GM12878 (cell line): ENCODE measurements at regions not wholly inside any gene's neighbourhood (a gene's known extent, or its start where the extent isn't known, plus 50 kb on each side); places are given as distances from the start of the nearest gene placed in this dataset.

Source experiments
- ATAC-seq: fragments of 200-7000 bp; cut with Tn5 transposase; 3 replicates; pipeline ENCODE4 v1.9.1; 2020; ENCODE audit warnings: mild to moderate bottlenecking, moderate library complexity
- BruUV-seq: library from RNA; stranded (reverse); fragments of 400-500 nt; replicated peaks from 2 replicates; lab custom pipeline; 2021; lab: Mats Ljungman, UMichigan
- CTCF ChIA-PET: fragments of 300-600 bp; sonication (Branson Sonifier 250); formaldehyde crosslinking; extraction: SDS; loops from one replicate; lab custom pipeline; 2021; ENCODE audit warnings: inconsistent platforms; lab: Yijun Ruan, JAX
- POLR2A ChIA-PET: fragments of 350-600 bp; formaldehyde crosslinking; extraction: SDS; loops from one replicate; lab custom pipeline; 2021; ENCODE audit warnings: inconsistent platforms; lab: Charles Lee
- RAD21 ChIA-PET: fragments of 300-600 bp; sonication (Branson Sonifier 250); formaldehyde crosslinking; loops from one replicate; lab custom pipeline; 2023; ENCODE audit warnings: antibody characterized with exemption; ENCODE audit not compliant: unreplicated experiment; lab: Charles Lee
- SMC1A ChIA-PET: fragments of 300-600 bp; sonication (Branson Sonifier 250); formaldehyde crosslinking; loops from one replicate; lab custom pipeline; 2023; ENCODE audit not compliant: unreplicated experiment, uncharacterized antibody; lab: Charles Lee
- DNase-seq: peaks from one replicate; pipeline ENCODE4 v3.0.0-alpha.2; 2011; ENCODE audit warnings: low read depth, low spot score
- FAIRE-seq: peaks from 3 replicates; lab custom pipeline; 2011; peaks lifted over from hg19 to GRCh38; lab: Jason Lieb, UNC
- H2AFZ ChIP-seq: 2 replicates; pipeline ENCODE4 v1.6.0; 2011; ENCODE audit warnings: low read depth, low read length, control low read depth; ENCODE audit not compliant: control insufficient read depth
- H3K27ac ChIP-seq: 2 replicates; pipeline ENCODE4 v1.5.1; 2011; ENCODE audit warnings: control low read depth; ENCODE audit not compliant: control insufficient read depth, insufficient read depth
- H3K27me3 ChIP-seq, 2 experiments: replicated peaks in 1 of 2; 2 replicates each; pipeline versions ENCODE4 v1.6.0 to v1.6.1; 2011; ENCODE audit warnings: low read length in 1 of 2; ENCODE audit not compliant: control insufficient read depth in 2 of 2, insufficient read depth in 2 of 2
- H3K36me3 ChIP-seq, 2 experiments: 2 replicates each; pipeline ENCODE4 v1.5.1; 2011; ENCODE audit warnings: low read length in 1 of 2; ENCODE audit not compliant: control insufficient read depth in 2 of 2, insufficient read depth in 2 of 2
- H3K4me1 ChIP-seq: 2 replicates; pipeline ENCODE4 v1.6.1; 2011; ENCODE audit warnings: mild to moderate bottlenecking, low read length, moderate library complexity, mixed read lengths; ENCODE audit not compliant: control insufficient read depth, insufficient read depth
- H3K4me2 ChIP-seq: 2 replicates; pipeline ENCODE4 v1.6.0; 2011; ENCODE audit warnings: control low read depth; ENCODE audit not compliant: control insufficient read depth, insufficient read depth
- H3K4me3 ChIP-seq: fragments of 200-600 bp; sonication (generic); 2 replicates; pipeline ENCODE4 v1.5.1; 2016
- H3K79me2 ChIP-seq: 2 replicates; pipeline ENCODE4 v1.6.0; 2011; ENCODE audit warnings: low read length; ENCODE audit not compliant: control insufficient read depth, insufficient read depth
- H3K9ac ChIP-seq: 2 replicates; pipeline ENCODE4 v1.8.0; 2011; ENCODE audit warnings: low read length, control low read depth, mixed read lengths; ENCODE audit not compliant: control insufficient read depth, insufficient read depth
- H3K9me3 ChIP-seq: replicated peaks from 3 replicates; pipeline ENCODE4 v1.5.1; 2011; ENCODE audit warnings: mild to moderate bottlenecking, low read length; ENCODE audit not compliant: control insufficient read depth, insufficient read depth
- H4K20me1 ChIP-seq: 2 replicates; pipeline ENCODE4 v1.6.0; 2011; ENCODE audit not compliant: control insufficient read depth, insufficient read depth
- BHLHE40 ChIP-seq, 2 experiments: fragments of 450-650 bp in 1 of 2; IDR thresholded peaks; 2 replicates each; pipeline ENCODE4 v1.6.1; 2011 to 2017; ENCODE audit warnings: low read depth in 2 of 2, borderline replicate concordance in 1 of 2, improper control_type of control experiment in 1 of 2, low read length in 1 of 2, mild to moderate bottlenecking in 1 of 2
- CBFB ChIP-seq: IDR thresholded peaks from 2 replicates; pipeline ENCODE4 v1.6.1; 2016; ENCODE audit warnings: antibody characterized with exemption, low read depth
- CBX3 ChIP-seq: fragments of 200-600 bp; sonication (generic); IDR thresholded peaks from 2 replicates; pipeline ENCODE4 v1.6.1; 2016; ENCODE audit warnings: low read depth, borderline replicate concordance
- HCFC1 ChIP-seq: fragments of 150-350 bp; IDR thresholded peaks from 2 replicates; pipeline ENCODE4 v1.6.1; 2014; ENCODE audit warnings: low read length
- JUND ChIP-seq: IDR thresholded peaks from 2 replicates; pipeline ENCODE4 v1.6.1; 2012; ENCODE audit warnings: low read depth, mild to moderate bottlenecking, low read length, improper control_type of control experiment, moderate library complexity
- KAT2A ChIP-seq: conservative IDR thresholded peaks from 2 replicates; pipeline ENCODE4 v1.6.1; 2011; ENCODE audit warnings: low read depth, low read length; ENCODE audit not compliant: control insufficient read depth
- POU2F2 ChIP-seq: IDR thresholded peaks from 3 replicates; pipeline ENCODE4 v1.6.1; 2011; ENCODE audit warnings: low read depth, mild to moderate bottlenecking, low read length, borderline replicate concordance
- RAD21 ChIP-seq: IDR thresholded peaks from 2 replicates; pipeline ENCODE4 v1.6.1; 2011; ENCODE audit warnings: mild to moderate bottlenecking, low read depth, low read length, moderate library complexity; ENCODE audit not compliant: insufficient read depth
- RELA ChIP-seq: fragments of 450-650 bp; IDR thresholded peaks from 2 replicates; pipeline ENCODE4 v1.8.0; 2014; ENCODE audit warnings: borderline replicate concordance; ENCODE audit not compliant: partially characterized antibody
- SP1 ChIP-seq: IDR thresholded peaks from one replicate; pipeline ENCODE4 v1.6.1; 2011; ENCODE audit warnings: low read depth, low read length
- STAT3 ChIP-seq: IDR thresholded peaks from 2 replicates; pipeline ENCODE4 v1.6.1; 2011; ENCODE audit warnings: low read depth, low read length, improper control_type of control experiment
- ZNF207 ChIP-seq: fragments of 450-650 bp; IDR thresholded peaks from 2 replicates; pipeline ENCODE4 v1.6.1; 2014; ENCODE audit warnings: antibody characterized with exemption, mild to moderate bottlenecking, borderline replicate concordance
- ZSCAN29 ChIP-seq: fragments of 450-650 bp; IDR thresholded peaks from 2 replicates; pipeline ENCODE4 v1.6.1; 2017; ENCODE audit warnings: mild to moderate bottlenecking, moderate library complexity
- WGBS: methylation state at CpG from one replicate; pipeline ENCODE4 v1.1.6; 2016; ENCODE audit warnings: low lambda C conversion rate; ENCODE audit not compliant: insufficient replicate concordance, insufficient coverage; ENCODE audit errors: missing lambda C conversion rate; 5-methylcytosine and 5-hydroxymethylcytosine counted together
- in situ Hi-C: fragments of 300-500 bp; cut with MboI; formaldehyde crosslinking; loops from 9 replicates; pipeline ENCODE4 v1.14.3; 2018; ENCODE audit warnings: mixed read lengths
- intact Hi-C: fragments of 100-400 bp; cut with micrococcal nuclease; formaldehyde crosslinking; loops from one replicate; pipeline ENCODE4 v1.14.2; 2022; ENCODE audit not compliant: unreplicated experiment
- TF ChIP-seq, protein P1 (sequence below): IDR thresholded peaks from 2 replicates; pipeline ENCODE4 v1.6.1; 2011; ENCODE audit warnings: low read depth, low read length, improper control_type of control experiment, borderline replicate concordance
- TF ChIP-seq, protein P2 (sequence below): fragments of 450-650 bp; conservative IDR thresholded peaks from 2 replicates; pipeline ENCODE4 v1.6.1; 2017; ENCODE audit warnings: mild to moderate bottlenecking, moderate library complexity
- TF ChIP-seq, protein P3 (sequence below): fragments of 450-650 bp; IDR thresholded peaks from 2 replicates; pipeline ENCODE4 v1.6.1; 2016; ENCODE audit warnings: mild to moderate bottlenecking
- TF ChIP-seq, protein P4 (sequence below): fragments of 450-650 bp; formaldehyde crosslinking; IDR thresholded peaks from 2 replicates; pipeline ENCODE4 v1.4.0; 2020; ENCODE audit warnings: mild to moderate bottlenecking, moderate library complexity

DNA sequence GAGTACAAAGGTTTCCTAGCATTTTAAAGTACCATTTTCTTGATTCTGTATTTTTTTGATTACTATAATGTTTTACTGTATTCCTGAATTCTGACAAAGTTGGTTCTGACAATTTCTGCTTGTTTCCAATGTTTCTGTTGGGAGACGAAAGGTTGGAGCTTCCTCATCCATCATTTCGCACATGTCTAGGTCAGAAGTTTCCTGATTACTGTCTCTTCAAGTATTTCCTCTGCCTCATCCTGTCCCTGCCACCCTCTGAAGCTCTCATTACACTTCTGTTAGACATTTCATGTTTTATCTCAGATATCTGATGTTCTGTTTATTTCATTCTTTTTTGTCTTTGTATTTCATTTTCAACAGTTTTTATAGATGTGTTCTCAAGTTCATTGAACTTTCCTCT, 895.8 kb downstream of the TSN start:
- ATAC-seq = no peak
- H3K4me2 ChIP-seq = no peak overlapping the region
- no peaks in the 10 kb centered on the region for H4K20me1 ChIP-seq
- BruUV-seq = no TSS peak
- intact Hi-C loops = loop anchor here (5.0 kb wide), 1 partner anchor 96 kb away; no protein-coding TSS in a partner anchor
- DNase-seq = no peak
- no peak for FAIRE-seq
- no peaks in the 10 kb centered on the region for H3K9me3 ChIP-seq
- ChIA-PET CTCF (interaction anchor here (0.9 to 1.6 kb wide), 6 partner anchors 9 to 90 kb away, joined by 3 to 6 read pairs (median 3); no protein-coding TSS in a partner anchor), RAD21 (interaction anchor here (1.0 to 2.8 kb wide), 6 partner anchors 8 to 86 kb away, joined by 3 to 14 read pairs (median 4); no protein-coding TSS in a partner anchor), POLR2A (interaction anchor here (1.4 to 2.6 kb wide), 4 partner anchors 24 to 89 kb away, joined by 3 to 9 read pairs (median 3); no protein-coding TSS in a partner anchor), SMC1A (interaction anchor here (0.7 to 5.9 kb wide), 15 partner anchors 9 to 157 kb away, joined by 3 to 45 read pairs (median 4); no protein-coding TSS in a partner anchor)
- H3K27ac ChIP-seq = no peak overlapping the region
- H3K79me2 ChIP-seq = no peaks in the 10 kb centered on the region
- 20% methylated on average over 2 of the region's 2 CpGs for WGBS
- H3K9ac ChIP-seq = no peak overlapping the region
- in situ Hi-C loops = no loop called here
- H2AFZ ChIP-seq = no peak overlapping the region
- H3K4me1 ChIP-seq = no peaks in the 10 kb centered on the region
- H3K36me3 ChIP-seq = no peaks in the 10 kb centered on the region
- no peak overlapping the region for H3K4me3 ChIP-seq
- H3K27me3 ChIP-seq = no peaks in the 10 kb centered on the region
- TF ChIP-seq ZNF207 (no peak), CBX3 (no peak), ZSCAN29 (no peak), KAT2A (no peak), JUND (no peak), POU2F2 (no peak), CBFB (no peak), RAD21 (no peak), STAT3 (no peak), BHLHE40 (IDR thresholded peaks at IDR 0.05; ENCODE audit: borderline replicate concordance in 1 of 2, low read depth in 2 of 2, low read length in 1 of 2) (no peak), HCFC1 (no peak), RELA (no peak), SP1 (no peak)
- TF ChIP-seq, protein P1, sequence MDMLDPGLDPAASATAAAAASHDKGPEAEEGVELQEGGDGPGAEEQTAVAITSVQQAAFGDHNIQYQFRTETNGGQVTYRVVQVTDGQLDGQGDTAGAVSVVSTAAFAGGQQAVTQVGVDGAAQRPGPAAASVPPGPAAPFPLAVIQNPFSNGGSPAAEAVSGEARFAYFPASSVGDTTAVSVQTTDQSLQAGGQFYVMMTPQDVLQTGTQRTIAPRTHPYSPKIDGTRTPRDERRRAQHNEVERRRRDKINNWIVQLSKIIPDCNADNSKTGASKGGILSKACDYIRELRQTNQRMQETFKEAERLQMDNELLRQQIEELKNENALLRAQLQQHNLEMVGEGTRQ = no peak
- TF ChIP-seq, protein P2, sequence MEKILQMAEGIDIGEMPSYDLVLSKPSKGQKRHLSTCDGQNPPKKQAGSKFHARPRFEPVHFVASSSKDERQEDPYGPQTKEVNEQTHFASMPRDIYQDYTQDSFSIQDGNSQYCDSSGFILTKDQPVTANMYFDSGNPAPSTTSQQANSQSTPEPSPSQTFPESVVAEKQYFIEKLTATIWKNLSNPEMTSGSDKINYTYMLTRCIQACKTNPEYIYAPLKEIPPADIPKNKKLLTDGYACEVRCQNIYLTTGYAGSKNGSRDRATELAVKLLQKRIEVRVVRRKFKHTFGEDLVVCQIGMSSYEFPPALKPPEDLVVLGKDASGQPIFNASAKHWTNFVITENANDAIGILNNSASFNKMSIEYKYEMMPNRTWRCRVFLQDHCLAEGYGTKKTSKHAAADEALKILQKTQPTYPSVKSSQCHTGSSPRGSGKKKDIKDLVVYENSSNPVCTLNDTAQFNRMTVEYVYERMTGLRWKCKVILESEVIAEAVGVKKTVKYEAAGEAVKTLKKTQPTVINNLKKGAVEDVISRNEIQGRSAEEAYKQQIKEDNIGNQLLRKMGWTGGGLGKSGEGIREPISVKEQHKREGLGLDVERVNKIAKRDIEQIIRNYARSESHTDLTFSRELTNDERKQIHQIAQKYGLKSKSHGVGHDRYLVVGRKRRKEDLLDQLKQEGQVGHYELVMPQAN = no peak
- TF ChIP-seq, protein P3, sequence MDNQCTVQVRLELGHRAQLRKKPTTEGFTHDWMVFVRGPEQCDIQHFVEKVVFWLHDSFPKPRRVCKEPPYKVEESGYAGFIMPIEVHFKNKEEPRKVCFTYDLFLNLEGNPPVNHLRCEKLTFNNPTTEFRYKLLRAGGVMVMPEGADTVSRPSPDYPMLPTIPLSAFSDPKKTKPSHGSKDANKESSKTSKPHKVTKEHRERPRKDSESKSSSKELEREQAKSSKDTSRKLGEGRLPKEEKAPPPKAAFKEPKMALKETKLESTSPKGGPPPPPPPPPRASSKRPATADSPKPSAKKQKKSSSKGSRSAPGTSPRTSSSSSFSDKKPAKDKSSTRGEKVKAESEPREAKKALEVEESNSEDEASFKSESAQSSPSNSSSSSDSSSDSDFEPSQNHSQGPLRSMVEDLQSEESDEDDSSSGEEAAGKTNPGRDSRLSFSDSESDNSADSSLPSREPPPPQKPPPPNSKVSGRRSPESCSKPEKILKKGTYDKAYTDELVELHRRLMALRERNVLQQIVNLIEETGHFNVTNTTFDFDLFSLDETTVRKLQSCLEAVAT = no peak
- TF ChIP-seq, protein P4, sequence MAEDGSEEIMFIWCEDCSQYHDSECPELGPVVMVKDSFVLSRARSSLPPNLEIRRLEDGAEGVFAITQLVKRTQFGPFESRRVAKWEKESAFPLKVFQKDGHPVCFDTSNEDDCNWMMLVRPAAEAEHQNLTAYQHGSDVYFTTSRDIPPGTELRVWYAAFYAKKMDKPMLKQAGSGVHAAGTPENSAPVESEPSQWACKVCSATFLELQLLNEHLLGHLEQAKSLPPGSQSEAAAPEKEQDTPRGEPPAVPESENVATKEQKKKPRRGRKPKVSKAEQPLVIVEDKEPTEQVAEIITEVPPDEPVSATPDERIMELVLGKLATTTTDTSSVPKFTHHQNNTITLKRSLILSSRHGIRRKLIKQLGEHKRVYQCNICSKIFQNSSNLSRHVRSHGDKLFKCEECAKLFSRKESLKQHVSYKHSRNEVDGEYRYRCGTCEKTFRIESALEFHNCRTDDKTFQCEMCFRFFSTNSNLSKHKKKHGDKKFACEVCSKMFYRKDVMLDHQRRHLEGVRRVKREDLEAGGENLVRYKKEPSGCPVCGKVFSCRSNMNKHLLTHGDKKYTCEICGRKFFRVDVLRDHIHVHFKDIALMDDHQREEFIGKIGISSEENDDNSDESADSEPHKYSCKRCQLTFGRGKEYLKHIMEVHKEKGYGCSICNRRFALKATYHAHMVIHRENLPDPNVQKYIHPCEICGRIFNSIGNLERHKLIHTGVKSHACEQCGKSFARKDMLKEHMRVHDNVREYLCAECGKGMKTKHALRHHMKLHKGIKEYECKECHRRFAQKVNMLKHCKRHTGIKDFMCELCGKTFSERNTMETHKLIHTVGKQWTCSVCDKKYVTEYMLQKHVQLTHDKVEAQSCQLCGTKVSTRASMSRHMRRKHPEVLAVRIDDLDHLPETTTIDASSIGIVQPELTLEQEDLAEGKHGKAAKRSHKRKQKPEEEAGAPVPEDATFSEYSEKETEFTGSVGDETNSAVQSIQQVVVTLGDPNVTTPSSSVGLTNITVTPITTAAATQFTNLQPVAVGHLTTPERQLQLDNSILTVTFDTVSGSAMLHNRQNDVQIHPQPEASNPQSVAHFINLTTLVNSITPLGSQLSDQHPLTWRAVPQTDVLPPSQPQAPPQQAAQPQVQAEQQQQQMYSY (CRISPR knock-in tag) = no peak
